ENCODE measurements at regions not wholly inside any gene's neighbourhood (a gene's known extent, or its start where the extent isn't known, plus 50 kb on each side); places are given as distances from the start of the nearest gene placed in this dataset.
A peak's percentile ranks its signal among the peaks of the same experiment; 100 is the strongest.
"Not testable (repeated sequence)": the region's sequence is repeated elsewhere in the genome, so short reads cannot be mapped to it uniquely, and the experiment has no call there.

GRCh38 chr3:178352326-178353005 is 183.8 kb upstream of the KCNMB2 start:
- DNase-seq, result no peak

GRCh38 chr3:178353006-178353694 is 183.1 kb upstream of the KCNMB2 start:
- DNase-seq, result no peak

- DNase-seq, result no peak
These were observed 176.5 kb upstream of the KCNMB2 start for GRCh38 chr3:178359728-178360127.

GRCh38 chr3:178363048-178363447 is 173.2 kb upstream of the KCNMB2 start:
- not testable (repeated sequence) for DNase-seq

GRCh38 chr3:178367817-178368617 is 168.2 kb upstream of the KCNMB2 start:
- no peak for DNase-seq

GRCh38 chr3:178369006-178369405 is 167.2 kb upstream of the KCNMB2 start:
- DNase-seq, result no peak

GRCh38 chr3:178369811-178370210 is 166.4 kb upstream of the KCNMB2 start:
- DNase-seq, result no peak

- DNase-seq, result no peak
These were observed 165.8 kb upstream of the KCNMB2 start for GRCh38 chr3:178370387-178370786.

- no peak for DNase-seq
These were observed 154.7 kb upstream of the KCNMB2 start for GRCh38 chr3:178381555-178381954.

GRCh38 chr3:178381971-178382448 is 154.2 kb upstream of the KCNMB2 start:
- no peak for DNase-seq

- no peak for DNase-seq
These were observed 153.7 kb upstream of the KCNMB2 start for GRCh38 chr3:178382449-178383061.

- no peak for DNase-seq
These were observed 151.7 kb upstream of the KCNMB2 start for GRCh38 chr3:178384321-178385230.

GRCh38 chr3:178385280-178385952 is 150.8 kb upstream of the KCNMB2 start:
- DNase-seq, result peak; percentile 2

GRCh38 chr3:178386401-178386800 is 149.8 kb upstream of the KCNMB2 start:
- no peak for DNase-seq

GRCh38 chr3:178386880-178387279 is 149.4 kb upstream of the KCNMB2 start:
- DNase-seq, result no peak

- no peak for DNase-seq
These were observed 147.8 kb upstream of the KCNMB2 start for GRCh38 chr3:178388473-178388872.

- DNase-seq, result no peak
These were observed 147.0 kb upstream of the KCNMB2 start for GRCh38 chr3:178389258-178389657.

GRCh38 chr3:178392511-178392926 is 143.7 kb upstream of the KCNMB2 start:
- no peak for DNase-seq

GRCh38 chr3:178393146-178393545 is 143.1 kb upstream of the KCNMB2 start:
- no peak for DNase-seq

- no peak for DNase-seq
These were observed 142.4 kb upstream of the KCNMB2 start for GRCh38 chr3:178393824-178394223.

GRCh38 chr3:178396318-178396717 is 139.9 kb upstream of the KCNMB2 start:
- DNase-seq, result no peak
